ENCODE measurements at regions not wholly inside any gene's neighbourhood (a gene's known extent, or its start where the extent isn't known, plus 50 kb on each side); places are given as distances from the start of the nearest gene placed in this dataset.
A peak's percentile ranks its signal among the peaks of the same experiment; 100 is the strongest.

DNA sequence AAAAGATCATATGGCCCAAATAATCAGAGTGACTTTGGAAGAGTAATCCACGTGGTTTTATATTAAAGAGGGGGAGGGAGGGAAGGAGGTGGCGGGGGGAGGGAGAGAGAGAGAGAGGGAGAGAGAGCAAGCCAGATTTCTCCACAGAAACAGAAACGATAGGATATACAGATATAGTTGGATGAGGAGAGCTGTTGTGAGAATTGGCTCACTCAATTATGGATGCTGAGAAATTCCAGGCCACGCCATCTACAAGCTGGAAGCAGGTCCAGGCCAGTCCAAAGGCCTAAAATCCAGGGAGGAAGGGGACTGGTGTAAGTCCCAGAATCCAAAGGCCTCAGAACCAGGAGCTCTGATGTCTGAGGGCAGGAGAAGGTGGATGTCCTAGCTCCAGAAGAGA is 75.5 kb downstream of the CXCL12 start:
- Histone ChIP-seq H3K27me3 (replicated peaks) (no peaks in the 10 kb centered on the region), H3K36me3 (replicated peaks) (no peaks in the 10 kb centered on the region), H3K27ac (no peak overlapping the region), H3K4me3 (ENCODE audit: low read depth, low read length) (no peak overlapping the region)
- DNase-seq: no peak
- in situ Hi-C loops (cut with HindIII; ENCODE audit: low pct_ligation_motif_present, low sequenced_read_pairs): loop anchor here (25.0 kb wide), 1 partner anchor 622 kb away; no protein-coding TSS in a partner anchor
- TF ChIP-seq, protein P1, sequence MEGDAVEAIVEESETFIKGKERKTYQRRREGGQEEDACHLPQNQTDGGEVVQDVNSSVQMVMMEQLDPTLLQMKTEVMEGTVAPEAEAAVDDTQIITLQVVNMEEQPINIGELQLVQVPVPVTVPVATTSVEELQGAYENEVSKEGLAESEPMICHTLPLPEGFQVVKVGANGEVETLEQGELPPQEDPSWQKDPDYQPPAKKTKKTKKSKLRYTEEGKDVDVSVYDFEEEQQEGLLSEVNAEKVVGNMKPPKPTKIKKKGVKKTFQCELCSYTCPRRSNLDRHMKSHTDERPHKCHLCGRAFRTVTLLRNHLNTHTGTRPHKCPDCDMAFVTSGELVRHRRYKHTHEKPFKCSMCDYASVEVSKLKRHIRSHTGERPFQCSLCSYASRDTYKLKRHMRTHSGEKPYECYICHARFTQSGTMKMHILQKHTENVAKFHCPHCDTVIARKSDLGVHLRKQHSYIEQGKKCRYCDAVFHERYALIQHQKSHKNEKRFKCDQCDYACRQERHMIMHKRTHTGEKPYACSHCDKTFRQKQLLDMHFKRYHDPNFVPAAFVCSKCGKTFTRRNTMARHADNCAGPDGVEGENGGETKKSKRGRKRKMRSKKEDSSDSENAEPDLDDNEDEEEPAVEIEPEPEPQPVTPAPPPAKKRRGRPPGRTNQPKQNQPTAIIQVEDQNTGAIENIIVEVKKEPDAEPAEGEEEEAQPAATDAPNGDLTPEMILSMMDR (IDR thresholded peaks at IDR 0.05; ENCODE audit: low read depth, low read length, missing control alignments): no peak

DNA sequence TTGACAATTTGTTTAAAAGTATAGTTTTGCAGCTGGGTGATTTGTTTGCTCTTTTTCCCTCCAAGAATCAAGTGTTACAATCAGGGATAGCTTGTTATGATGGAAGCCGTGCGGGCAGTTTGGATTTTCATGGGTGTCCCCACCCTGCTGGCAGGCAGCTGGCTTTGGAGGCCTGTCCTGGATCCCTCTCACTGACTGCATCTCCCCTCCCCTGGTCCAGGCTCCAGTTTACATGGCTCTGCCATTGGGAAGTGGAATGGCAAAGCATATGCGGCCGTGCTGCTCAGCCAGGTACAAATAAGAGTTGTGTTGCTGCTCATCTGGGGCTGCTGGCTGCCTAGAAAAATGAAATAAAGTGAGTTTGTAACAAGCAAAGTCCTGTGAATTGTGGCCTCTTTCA is 76.0 kb downstream of the CXCL12 start:
- no peak for DNase-seq
- TF ChIP-seq, protein P1 (IDR thresholded peaks at IDR 0.05; ENCODE audit: low read depth, low read length, missing control alignments): no peak
- Histone ChIP-seq H3K27ac (no peak overlapping the region), H3K27me3 (replicated peaks) (no peaks in the 10 kb centered on the region), H3K4me3 (ENCODE audit: low read depth, low read length) (no peak overlapping the region), H3K36me3 (replicated peaks) (no peaks in the 10 kb centered on the region)
- in situ Hi-C loops (cut with HindIII; ENCODE audit: low pct_ligation_motif_present, low sequenced_read_pairs): loop anchor here (25.0 kb wide), 1 partner anchor 622 kb away; no protein-coding TSS in a partner anchor

DNA sequence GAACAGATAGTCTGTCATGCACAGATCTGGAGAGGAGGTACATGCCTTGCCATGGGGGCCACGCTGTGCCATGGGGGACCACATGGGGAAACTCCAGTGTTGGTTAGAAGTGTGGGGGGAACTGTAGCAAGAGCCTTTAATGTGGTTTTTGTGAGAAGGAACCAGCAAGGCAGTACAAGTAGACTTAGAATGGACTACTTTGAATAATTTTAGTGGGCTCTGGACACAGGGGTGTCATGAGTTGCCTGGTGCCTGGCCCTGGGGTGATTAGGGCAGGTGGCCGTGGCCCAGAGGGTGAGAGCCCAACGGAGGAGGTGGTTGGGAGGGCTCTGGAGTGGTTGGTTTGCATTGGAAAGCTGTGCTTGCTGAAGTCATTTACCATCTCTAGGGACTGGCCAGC is 77.2 kb downstream of the CXCL12 start:
- Histone ChIP-seq H3K27ac (no peak overlapping the region), H3K27me3 (replicated peaks) (no peaks in the 10 kb centered on the region), H3K36me3 (replicated peaks) (no peaks in the 10 kb centered on the region), H3K4me3 (ENCODE audit: low read depth, low read length) (no peak overlapping the region)
- TF ChIP-seq, protein P1 (IDR thresholded peaks at IDR 0.05; ENCODE audit: low read depth, low read length, missing control alignments): no peak
- DNase-seq: no peak
- in situ Hi-C loops (cut with HindIII; ENCODE audit: low pct_ligation_motif_present, low sequenced_read_pairs): loop anchor here (25.0 kb wide), 1 partner anchor 620 kb away; no protein-coding TSS in a partner anchor

DNA sequence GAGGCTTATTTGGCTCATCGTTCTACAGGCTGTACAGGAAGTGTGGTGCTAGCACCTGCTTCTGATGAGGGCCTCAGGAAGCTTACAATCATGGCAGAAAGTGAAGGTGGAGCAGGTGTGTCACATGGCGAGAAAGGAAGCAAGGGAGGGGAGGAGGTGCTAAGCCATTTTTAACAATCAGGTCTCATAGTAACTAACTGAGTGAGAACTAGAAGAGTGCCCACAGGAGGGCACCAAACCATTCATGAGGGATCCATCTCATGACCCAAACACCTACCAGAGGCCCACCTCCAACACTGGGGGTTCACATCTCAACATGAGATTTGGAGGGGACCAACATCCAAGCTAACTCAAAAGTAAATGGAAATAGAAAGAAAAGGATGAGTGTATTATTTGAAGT is 78.1 kb downstream of the CXCL12 start:
- no peaks in the 10 kb centered on the region for H3K36me3 ChIP-seq (replicated peaks)
- no peak for DNase-seq
- H3K27ac ChIP-seq: no peak overlapping the region
- H3K4me3 ChIP-seq (ENCODE audit: low read depth, low read length): no peak overlapping the region
- in situ Hi-C loops (cut with HindIII; ENCODE audit: low pct_ligation_motif_present, low sequenced_read_pairs): loop anchor here (25.0 kb wide), 1 partner anchor 619 kb away; no protein-coding TSS in a partner anchor
- TF ChIP-seq, protein P1 (IDR thresholded peaks at IDR 0.05; ENCODE audit: low read depth, low read length, missing control alignments): peak; percentile 26
- no peaks in the 10 kb centered on the region for H3K27me3 ChIP-seq (replicated peaks)

DNA sequence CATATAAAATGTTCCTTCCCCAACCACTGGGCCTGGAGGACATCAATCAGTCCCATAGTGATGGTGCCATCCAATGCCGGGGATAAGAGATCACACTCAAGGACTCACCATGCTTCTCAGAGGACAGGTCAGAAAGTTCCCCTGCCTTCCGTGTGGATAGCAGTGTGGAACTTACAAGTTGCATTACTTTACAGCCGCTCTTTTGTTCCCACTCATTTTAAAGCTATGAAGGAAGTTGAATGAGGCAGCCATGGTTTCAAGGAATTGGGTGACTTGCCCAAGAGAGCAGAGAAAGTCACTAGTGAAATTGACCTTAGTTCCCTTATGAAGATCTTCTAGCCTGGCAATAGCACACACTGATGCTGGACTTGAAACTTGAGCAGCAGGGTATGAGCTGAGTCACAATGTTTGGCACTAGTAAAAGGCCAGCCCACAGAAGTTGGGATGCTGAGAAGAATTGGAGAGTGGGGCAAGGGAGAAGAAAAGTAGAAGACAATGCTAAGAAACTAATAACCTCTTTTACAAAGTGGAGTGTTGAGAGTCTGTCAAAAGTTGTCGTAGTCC is 78.7 kb downstream of the CXCL12 start:
- Histone ChIP-seq H3K27ac (no peak overlapping the region), H3K27me3 (replicated peaks) (no peaks in the 10 kb centered on the region), H3K4me3 (ENCODE audit: low read depth, low read length) (no peak overlapping the region), H3K36me3 (replicated peaks) (no peaks in the 10 kb centered on the region)
- DNase-seq: peak; percentile 39
- TF ChIP-seq, protein P1 (IDR thresholded peaks at IDR 0.05; ENCODE audit: low read depth, low read length, missing control alignments): no peak
- in situ Hi-C loops (cut with HindIII; ENCODE audit: low pct_ligation_motif_present, low sequenced_read_pairs): loop anchor here (25.0 kb wide), 1 partner anchor 619 kb away; no protein-coding TSS in a partner anchor

Measured in brain microvascular endothelial cell (primary cell).